ENCODE measurements at regions not wholly inside any gene's neighbourhood (a gene's known extent, or its start where the extent isn't known, plus 50 kb on each side); places are given as distances from the start of the nearest gene placed in this dataset.
A peak's percentile ranks its signal among the peaks of the same experiment; 100 is the strongest.

DNA sequence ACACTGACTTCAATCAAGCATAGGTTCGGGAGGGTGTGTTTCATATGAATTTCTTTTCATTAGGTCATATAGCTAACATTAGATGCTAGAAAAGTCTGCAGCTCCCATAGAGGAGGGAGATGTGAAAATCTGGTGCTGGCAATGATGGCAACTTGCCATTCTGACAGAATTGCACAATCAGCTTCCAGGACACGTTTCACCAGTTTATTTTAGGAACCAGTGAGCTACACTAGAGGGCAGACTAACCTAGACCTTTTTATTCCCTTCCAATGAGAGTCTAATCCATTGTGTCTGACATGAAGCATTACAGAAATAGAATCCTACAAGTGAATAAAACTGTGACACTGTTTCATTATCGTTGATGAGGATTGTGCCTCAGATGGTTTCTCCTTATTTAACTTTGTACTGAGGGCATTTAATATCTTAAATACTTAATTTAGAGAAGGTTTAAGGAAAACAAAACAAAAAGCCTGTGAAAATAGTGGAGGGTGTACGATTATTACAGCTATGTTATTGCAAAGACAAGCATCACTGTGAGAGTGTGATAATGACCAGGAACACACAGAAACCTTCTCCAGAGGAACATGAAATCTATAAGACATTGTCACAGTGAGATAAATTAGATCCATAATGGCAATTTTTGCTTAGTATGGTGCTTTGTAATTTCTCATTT lies 363.3 kb upstream of the RPS23 start (continued):
- TF ChIP-seq CTCF (CRISPR knock-in tag; IDR thresholded peaks at IDR 0.05) (peak; percentile 86), BCL6 (CRISPR knock-in tag; IDR thresholded peaks at IDR 0.05) (peak; percentile 64), FOSL2 (CRISPR knock-in tag; IDR thresholded peaks at IDR 0.05) (peak; percentile 50; the same call in 1 of the 2 replicates), BHLHE40 (IDR thresholded peaks at IDR 0.05; ENCODE audit: low read length) (0 out of 2 replicates have a peak, but pooled peaks have one; percentile 40), ZNF335 (CRISPR knock-in tag; IDR thresholded peaks at IDR 0.05) (no peak), SIX4 (CRISPR knock-in tag; IDR thresholded peaks at IDR 0.05) (no peak), ZNF878 (CRISPR knock-in tag; IDR thresholded peaks at IDR 0.05) (0 out of 2 replicates have a peak, but pooled peaks have one; percentile 39), HNF1A (IDR thresholded peaks at IDR 0.05; ENCODE audit: low read depth) (no peak; the same call in 1 of the 2 replicates), HNF1A (CRISPR knock-in tag; IDR thresholded peaks at IDR 0.05; ENCODE audit: borderline replicate concordance) (peak; percentile 43; the same call in 1 of the 2 replicates), ZNF512 (CRISPR knock-in tag; IDR thresholded peaks at IDR 0.05) (no peak), NFIC (IDR thresholded peaks at IDR 0.05; ENCODE audit: low read length) (0 out of 2 replicates have a peak, but pooled peaks have one; percentile 25), SMARCC2 (IDR thresholded peaks at IDR 0.05) (no peak), ZNF563 (CRISPR knock-in tag; IDR thresholded peaks at IDR 0.05) (no peak), POLR2AphosphoS2 (IDR thresholded peaks at IDR 0.05; ENCODE audit: low read depth, low read length) (no peak), SMC3 (IDR thresholded peaks at IDR 0.05; ENCODE audit: low read length) (peak; percentile 92), ISL2 (CRISPR knock-in tag; IDR thresholded peaks at IDR 0.05) (peak; percentile 69), TEAD3 (CRISPR knock-in tag; optimal IDR thresholded peaks at IDR 0.05; ENCODE audit: borderline replicate concordance) (peak; percentile 65)
- TF ChIP-seq, protein P1, sequence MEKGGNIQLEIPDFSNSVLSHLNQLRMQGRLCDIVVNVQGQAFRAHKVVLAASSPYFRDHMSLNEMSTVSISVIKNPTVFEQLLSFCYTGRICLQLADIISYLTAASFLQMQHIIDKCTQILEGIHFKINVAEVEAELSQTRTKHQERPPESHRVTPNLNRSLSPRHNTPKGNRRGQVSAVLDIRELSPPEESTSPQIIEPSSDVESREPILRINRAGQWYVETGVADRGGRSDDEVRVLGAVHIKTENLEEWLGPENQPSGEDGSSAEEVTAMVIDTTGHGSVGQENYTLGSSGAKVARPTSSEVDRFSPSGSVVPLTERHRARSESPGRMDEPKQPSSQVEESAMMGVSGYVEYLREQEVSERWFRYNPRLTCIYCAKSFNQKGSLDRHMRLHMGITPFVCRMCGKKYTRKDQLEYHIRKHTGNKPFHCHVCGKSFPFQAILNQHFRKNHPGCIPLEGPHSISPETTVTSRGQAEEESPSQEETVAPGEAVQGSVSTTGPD (CRISPR knock-in tag; IDR thresholded peaks at IDR 0.05) = peak; percentile 87; the same call in 1 of the 2 replicates
- TF ChIP-seq, protein P2, sequence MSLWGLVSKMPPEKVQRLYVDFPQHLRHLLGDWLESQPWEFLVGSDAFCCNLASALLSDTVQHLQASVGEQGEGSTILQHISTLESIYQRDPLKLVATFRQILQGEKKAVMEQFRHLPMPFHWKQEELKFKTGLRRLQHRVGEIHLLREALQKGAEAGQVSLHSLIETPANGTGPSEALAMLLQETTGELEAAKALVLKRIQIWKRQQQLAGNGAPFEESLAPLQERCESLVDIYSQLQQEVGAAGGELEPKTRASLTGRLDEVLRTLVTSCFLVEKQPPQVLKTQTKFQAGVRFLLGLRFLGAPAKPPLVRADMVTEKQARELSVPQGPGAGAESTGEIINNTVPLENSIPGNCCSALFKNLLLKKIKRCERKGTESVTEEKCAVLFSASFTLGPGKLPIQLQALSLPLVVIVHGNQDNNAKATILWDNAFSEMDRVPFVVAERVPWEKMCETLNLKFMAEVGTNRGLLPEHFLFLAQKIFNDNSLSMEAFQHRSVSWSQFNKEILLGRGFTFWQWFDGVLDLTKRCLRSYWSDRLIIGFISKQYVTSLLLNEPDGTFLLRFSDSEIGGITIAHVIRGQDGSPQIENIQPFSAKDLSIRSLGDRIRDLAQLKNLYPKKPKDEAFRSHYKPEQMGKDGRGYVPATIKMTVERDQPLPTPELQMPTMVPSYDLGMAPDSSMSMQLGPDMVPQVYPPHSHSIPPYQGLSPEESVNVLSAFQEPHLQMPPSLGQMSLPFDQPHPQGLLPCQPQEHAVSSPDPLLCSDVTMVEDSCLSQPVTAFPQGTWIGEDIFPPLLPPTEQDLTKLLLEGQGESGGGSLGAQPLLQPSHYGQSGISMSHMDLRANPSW (CRISPR knock-in tag; IDR thresholded peaks at IDR 0.05; ENCODE audit: borderline replicate concordance) = peak; percentile 41; the same call in 1 of the 2 replicates

Measured in HepG2 (cell line).